ENCODE measurements at regions not wholly inside any gene's neighbourhood (a gene's known extent, or its start where the extent isn't known, plus 50 kb on each side); places are given as distances from the start of the nearest gene placed in this dataset.

- TF ChIP-seq CTCF (IDR thresholded peaks at IDR 0.05 in 4 of 5, conservative IDR thresholded peaks at IDR 0.05 in 1 of 5) (no peak), POLR2A (IDR thresholded peaks at IDR 0.05) (no peak)
Observed at GRCh38 chr11:50246183-50246582, 213.5 kb downstream of the OR4C45 start.

Data from gastrocnemius medialis (tissue), 4 donors.